Activated CD4-positive, alpha-beta T cell treated with anti-CD3 and anti-CD28 coated beads for 4 hours (primary cell): ENCODE measurements at regions not wholly inside any gene's neighbourhood (a gene's known extent, or its start where the extent isn't known, plus 50 kb on each side); places are given as distances from the start of the nearest gene placed in this dataset.

ENCODE experiments used
- DNase-seq, 2 donors: peaks; one replicate each; pipeline ENCODE4 v3.0.0-alpha.2; 2020

DNA sequence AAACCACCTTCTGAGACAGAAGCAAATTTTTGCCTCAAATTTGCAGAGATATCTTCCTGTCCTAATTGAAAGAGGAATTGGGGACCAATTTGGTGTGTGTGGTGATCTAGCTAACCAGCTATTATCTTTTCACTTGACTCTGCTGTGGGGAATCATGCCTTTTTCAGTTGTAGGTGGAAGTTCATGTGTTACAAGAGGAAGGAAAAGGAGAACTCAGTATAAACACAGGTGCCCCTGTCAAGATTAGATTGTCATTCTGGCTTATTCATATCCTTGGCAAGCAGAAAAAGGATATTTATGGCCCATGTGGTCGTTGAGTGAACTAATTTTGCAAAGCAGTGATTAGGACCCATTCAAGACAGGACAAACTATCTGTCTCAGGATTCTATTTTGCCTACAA lies 336.8 kb upstream of the SLC30A5 start:
- no peak for DNase-seq

DNA sequence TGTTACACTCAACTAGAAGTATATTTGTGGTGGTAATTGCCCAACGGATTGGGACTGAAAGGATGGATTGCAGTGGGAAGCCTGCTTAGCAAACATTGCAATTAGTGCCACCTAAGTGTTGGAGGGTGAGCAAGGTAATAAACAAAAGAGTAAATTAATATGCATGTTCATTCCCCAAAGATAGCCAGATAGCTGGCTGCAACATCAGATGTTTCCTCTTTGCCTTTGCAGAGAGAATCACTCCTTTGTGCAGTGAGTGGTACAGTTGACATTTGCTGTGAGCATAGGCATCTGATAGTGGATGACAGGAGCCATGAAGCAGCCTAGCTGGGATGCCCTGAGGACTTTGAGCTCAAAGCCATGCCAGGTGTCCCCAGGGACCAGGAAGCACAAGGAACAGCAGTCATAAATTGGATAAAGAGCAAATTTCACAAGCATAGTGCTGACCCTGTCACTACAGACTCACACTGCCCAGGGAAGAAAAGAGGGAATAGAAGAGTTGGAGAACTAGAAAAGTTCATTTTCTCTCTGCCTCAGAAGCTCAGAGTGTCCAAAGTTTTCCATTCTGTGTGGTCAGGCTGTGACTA lies 336.1 kb upstream of the SLC30A5 start:
- no peak for DNase-seq

DNA sequence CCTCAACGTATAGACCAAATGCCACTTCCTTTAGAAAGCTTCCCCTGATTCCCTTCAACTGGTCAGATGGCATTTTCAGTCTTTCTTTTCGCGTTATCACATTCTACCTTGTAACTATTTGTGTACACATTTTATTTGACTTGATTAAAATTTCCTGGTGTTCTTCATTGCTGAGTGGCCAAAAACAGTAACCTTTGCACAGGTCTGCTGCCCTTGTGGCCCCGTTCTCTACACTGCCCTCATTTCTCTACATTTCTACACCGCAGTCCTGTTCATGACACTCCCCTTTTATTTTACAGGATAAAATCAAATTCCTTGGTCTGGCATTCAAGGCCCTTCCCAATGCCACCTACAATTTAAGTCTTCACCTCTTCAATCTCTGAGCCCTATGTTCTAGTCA lies 334.2 kb upstream of the SLC30A5 start:
- DNase-seq: no peak

DNA sequence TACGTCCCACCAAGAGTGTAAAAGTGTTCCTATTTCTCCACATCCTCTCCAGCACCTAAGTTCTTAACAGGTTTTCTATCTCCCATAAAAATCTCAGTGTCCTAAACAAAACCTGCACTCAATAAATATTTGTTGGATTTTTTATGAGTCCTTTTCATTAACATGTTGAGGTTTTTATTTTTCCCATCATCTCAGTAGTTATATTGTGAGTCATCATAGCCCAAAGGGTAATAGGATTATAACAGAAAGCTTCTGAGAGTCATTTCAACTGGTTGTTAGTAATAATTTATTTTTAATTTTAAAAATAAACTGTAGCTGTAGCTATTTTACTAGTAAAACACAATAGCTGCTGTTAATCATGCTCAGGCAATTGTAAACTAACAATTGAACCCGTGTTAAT lies 331.6 kb upstream of the SLC30A5 start:
- DNase-seq: no peak

DNA sequence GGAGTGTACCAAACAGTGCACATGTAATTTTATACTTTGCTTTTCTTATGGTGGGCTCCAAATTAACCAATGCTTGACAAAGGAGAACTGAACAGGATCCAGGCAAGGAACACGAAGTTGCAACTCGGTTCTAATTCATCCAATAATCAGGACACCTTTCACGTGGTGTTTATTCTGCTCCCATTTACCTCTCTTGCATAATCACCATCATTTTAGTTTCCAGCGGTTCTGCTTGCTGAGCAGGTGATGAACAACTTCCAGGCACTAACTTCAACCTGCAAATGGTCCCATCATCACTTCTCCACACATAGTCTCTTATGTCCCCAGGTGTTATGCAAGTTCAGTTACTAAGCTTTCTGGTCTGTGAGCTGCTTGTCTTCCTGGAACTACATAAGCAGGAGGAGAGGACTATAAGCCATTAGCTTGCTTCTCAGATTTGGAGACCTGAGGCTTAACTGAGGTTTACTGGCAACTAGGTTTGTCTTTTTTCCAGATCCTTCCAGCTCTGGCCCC lies 326.8 kb upstream of the SLC30A5 start:
- no peak for DNase-seq

DNA sequence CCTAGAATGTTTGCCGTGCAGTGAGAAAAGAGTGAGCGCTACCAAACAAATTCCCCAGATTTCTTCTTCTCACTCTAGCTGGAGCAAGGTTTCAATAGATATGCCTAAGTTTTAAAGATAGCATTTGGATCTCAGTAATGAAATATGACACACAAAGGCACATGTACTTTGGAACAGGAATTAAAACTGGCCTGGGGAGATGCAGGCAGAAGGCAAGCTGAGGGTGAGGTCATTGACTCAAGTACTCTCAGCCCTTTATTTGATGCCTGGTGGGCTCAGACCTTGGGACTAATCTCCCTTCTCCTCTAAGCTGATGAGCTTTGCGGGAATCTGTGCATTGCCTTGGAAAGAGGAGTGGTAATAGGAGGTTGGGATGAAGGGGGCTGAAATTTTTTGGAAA lies 323.3 kb upstream of the SLC30A5 start:
- no peak for DNase-seq

DNA sequence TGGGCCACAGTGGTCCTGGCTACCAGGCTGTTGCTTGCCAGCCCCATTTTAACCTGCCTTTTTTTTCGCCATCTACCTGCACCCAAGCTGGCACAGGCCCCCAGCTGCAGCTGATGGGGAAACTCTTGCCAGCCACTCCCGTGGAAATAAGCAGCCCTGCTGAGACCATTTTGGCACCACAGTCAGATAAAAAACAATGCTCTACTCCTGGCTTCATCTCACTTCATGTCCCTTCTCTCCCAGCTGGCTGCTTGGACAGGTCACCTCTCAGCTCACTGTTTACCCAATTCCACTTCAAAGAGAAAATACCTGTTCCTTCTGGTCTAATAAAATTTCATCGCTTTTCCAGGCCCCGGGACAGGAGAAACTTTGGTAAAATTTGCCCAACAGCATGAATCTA lies 322.6 kb upstream of the SLC30A5 start:
- DNase-seq: no peak

DNA sequence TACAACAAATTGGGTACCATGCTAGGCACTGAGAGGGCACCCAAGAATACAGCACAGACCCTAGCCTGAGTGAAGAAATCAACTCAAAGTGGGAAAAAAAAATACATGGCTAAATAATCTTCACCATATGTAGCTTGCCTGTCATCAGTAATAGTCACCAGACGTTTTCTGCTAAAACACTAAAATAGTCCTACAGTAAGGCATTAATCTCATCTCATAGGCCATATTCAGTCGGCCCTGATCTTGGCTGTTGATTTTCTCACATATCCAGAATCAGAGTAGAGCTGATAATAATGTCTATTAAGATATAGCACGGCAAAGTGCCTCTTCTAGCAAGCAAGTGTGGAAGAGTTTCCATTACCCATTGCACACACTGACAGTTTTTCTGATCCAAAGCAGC lies 322.1 kb upstream of the SLC30A5 start:
- no peak for DNase-seq

DNA sequence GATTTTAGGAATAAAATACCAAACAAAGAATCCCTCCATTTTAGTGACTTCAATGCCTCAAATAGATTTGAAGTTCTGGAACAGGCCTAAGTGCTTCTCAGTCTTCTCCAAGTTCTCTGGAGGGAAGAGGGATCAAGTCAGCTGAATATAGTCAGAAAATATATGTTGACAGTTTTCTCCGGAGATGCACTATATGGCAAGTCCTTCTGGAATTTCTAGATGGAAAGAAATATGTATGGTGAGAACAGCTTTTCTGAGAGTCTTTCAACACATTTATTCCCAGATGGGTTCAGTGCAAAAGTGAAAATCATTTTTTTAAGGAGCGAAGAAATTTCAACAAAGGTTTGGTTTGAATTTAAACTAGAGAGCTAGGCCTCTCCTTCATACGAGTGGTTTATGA lies 317.4 kb upstream of the SLC30A5 start:
- no peak for DNase-seq

DNA sequence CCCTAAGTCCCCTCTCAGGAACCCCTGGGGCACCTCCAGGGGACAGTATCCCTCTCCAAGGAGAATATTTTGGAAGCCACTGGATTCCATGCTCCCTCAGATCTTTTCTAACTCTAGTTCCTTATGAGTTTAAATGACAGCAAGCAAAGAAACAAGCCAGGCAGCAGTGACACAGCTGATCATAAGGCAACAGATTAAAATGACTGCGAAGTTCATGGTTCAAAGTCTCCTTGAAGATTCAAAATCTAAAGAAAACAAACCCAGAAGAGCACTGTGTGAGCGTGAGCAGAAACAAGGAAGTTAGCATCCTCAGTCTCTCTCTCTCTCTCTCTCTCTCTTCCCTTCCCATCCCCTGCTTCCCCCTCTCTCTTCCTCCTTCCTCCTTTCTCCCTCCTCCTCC lies 316.7 kb upstream of the SLC30A5 start:
- DNase-seq: no peak

DNA sequence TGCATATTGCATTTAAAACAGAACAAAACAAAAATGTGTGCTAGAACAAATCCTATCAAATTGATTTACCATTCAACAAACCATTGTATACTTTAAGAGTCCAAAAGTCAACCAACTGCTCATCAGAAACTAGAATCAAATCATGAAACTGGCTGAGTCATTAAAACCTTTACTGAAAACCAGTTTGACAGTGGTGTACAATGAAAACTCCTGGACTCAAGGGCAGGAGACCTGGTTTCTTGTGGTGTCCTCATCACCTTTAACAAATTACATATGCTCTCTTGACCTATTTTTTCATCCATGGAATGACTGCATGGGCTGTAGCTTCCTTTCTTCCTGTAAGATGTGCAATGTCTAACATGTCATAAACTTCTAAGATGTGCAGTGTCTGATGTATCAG lies 315.3 kb upstream of the SLC30A5 start:
- no peak for DNase-seq

DNA sequence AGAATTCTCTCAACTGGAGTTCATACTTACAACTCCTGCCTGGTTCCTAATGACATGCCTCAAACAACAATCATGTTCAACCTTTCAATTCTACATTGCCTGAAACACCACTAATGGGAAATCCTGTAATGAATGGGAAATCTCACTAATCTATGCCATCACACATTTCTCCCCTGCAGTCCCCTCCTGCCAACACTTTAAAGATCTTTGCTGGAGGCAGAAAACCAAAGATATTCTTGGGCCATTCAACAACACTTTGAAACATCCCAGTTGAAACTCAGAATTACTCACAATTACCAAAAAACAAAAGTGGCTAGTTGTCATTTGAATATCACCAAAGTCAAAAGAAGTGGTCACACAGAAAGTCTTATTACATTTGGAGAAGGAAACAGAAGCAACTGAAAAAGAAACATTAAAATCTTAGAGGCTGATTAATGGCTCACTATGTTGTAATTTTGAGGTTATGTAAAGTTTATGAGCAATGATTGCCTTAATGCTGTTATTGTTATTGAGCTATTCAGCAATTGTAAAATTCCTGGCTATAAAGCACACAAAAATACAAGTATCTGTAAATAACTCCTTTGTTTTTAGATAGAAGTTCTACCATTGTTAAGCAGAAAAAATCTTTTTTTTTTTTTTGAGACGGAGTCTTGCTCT lies 313.4 kb upstream of the SLC30A5 start:
- no peak for DNase-seq

DNA sequence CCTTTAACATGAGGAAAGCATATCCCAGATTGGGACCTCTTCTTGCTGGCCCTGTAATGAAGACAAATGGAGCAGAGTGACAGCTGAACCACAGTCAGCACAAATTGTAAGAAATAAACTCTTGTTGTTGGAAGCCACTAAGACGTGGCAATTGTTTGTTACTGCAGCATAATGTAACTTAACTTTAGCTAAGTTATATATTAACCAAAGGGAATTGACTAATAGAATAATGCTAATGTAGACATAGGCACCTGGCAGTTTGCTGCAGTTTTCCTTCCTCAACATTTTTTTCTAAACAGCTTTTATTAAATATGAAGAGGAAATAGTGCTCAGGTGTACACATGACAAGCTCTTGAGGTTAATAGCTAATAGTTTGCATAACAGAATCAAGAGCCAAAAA lies 300.7 kb upstream of the SLC30A5 start:
- no peak for DNase-seq

DNA sequence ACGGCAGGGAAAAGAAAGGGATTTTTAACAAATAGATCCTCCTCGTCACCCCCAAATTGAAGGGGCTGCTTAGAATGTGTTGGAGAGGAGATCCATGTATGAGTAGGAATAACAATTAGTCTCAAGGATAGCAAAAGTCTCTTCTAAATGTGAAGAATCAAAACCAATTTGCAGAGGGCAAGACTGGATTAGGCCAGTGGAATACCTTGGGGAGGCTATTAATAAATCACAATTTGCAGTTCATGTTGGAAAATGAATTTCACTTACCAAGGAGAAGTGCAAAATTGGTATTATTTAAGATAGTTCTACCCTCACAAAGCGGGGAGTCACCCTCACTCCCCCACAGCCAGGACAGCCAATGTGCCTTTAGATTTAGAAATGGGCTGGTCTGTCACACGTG lies 299.8 kb upstream of the SLC30A5 start:
- no peak for DNase-seq

DNA sequence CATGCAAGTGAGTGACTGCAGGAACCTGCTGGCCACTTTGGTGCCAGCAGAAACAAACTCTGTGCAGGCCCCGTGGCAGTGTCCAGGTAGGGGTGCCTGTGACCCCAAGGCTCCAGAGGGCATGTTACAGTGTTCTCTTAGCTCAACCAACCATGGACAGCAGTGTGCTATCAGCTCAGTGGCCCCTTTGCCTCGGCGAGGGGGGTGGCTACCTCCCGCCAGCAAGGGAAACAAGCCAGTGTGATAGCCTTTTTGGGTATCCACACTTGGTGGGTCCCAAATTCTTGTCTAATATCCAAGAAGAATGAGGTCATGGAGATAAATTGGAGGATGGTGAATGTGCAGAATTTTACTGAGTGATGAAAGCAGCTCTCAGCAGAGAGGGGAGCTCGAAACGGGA lies 298.6 kb upstream of the SLC30A5 start:
- DNase-seq: no peak

DNA sequence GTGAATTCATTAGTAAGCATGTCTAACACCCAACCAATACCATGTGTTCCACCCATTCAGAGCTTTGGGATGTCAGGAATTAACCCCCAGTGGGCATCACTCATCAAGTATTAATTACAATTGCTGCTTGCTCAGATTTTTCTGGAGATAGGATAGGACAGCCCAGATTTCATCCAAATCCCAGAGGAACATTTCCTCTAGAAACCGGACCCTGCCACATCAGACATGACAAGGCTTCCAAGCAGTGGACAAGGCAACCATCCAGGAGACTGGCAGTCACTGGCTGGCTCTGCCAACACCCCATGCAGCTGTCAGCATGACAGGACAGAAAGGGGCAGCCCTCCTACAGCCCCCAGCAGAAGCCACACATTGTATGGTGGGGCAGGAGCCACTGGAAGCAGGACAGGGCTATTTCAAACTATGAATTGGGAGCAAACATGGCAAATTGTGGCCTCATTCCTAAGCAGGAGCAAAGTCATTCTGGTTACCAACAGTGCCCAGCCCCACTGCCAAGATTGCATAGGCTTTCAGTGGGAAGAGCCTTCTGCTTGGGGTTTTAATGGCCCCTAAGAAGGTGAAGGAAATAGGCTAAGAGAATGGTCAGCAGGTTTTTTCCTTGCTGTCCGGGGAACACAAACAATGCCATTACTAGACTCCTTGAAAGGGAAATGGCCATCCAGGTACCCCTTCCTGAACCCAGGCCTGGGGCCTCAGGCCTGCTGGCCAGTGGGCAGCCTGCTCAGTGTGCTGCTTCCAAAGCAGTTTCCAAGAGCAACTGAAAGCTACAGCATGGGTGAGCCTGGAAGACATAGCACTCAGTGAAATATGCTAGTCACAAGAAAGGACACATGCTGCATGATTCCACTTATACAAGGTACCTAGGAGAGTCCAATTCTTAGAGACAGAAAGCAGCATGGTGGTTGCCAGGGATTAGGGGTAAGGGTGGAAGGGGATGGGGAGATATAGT lies 294.7 kb upstream of the SLC30A5 start:
- DNase-seq: no peak

DNA sequence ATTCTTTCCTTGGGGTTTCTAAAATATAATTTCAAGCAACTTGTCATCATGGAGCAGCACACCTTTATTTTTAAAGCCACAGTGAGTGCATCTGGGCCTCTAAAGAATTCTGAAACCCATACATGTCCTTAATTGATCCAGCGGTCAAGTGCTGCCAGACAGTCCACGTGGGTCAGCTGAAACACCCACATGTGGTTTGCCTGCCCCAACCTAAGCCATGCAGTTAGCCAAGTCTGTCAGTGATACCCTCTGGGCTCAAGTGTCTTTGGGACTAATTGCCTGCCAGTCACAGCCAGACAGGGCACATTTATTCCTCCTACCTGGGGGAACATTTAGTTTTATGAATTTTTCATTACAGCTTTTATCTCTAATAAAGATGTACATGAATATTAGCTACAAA lies 291.4 kb upstream of the SLC30A5 start:
- no peak for DNase-seq

DNA sequence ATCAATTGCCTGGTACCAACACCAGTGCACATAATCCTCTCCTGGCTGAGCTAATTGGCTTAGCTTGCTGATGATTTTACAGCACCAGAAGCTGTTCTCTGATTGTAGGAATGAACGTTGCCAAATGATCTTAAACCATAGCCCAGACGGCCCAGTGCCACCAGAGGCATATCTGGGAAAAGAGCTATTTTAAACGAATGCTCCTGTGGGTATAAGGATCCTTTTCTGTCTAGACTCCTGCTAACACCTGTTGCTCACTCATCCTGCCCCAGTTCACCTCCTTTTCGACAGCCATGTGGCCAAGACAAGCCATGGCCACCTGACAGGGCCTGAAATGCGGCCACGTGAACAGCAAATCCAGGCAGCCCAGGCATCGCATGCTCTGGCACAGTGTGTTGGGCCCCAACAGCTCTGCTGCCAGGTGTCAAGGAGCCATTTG lies 289.9 kb upstream of the SLC30A5 start:
- DNase-seq: no peak

DNA sequence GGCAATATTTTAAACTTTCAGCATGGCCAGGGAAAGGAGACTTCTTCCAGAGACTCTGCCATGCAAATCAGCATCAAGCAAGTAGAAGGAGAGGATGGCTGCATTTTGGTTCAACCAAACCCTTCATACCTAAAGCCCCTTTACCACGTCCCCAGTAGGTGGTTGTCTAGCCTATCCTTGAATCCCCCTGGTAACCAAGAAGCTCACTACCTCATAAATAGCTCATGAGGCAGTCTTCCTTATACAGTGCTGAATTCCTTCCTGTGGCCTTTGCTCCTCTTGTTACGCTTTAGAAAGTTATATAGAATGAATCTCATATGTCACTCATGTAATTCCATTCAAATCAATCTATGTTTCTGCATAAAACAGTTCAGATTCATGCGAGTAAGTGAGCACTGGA lies 289.5 kb upstream of the SLC30A5 start:
- DNase-seq: no peak

DNA sequence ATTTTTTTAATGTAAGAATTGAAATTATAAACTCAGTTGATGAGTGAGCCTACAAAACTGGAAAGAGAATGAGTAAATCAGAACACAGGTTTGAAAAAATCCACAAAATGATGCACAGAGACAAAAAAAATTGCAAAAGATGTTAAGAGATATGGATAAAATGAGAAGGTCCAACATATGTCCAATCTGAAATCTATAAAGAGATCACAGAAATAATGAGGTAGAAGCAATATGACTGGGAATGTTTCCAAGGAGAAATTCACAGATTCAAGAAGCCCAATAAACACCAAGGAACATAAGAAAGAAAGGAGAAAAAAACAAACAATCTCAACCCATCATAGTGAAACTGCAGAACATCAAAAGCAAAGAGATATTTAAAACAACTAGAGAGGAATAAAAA lies 288.4 kb upstream of the SLC30A5 start:
- DNase-seq: no peak

DNA sequence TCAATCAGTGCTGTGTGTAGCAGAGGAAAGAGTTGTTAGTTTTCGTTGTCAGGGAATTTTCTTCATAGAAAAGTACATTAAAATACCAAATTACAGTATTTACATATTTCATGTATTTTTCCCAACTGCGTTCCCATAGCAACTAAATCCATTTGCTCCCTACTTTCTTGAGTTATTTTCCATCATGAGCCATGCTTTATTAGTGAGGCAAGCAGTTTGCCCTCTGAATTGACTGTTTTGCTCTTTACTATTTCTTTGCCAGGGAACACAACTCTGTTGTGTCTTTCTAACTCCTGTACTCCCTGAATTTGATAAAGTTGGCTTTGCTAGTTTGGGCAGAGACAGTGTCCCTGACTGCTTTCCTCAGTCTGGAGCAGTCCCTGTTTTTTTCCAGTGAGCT lies 276.2 kb upstream of the SLC30A5 start:
- no peak for DNase-seq

DNA sequence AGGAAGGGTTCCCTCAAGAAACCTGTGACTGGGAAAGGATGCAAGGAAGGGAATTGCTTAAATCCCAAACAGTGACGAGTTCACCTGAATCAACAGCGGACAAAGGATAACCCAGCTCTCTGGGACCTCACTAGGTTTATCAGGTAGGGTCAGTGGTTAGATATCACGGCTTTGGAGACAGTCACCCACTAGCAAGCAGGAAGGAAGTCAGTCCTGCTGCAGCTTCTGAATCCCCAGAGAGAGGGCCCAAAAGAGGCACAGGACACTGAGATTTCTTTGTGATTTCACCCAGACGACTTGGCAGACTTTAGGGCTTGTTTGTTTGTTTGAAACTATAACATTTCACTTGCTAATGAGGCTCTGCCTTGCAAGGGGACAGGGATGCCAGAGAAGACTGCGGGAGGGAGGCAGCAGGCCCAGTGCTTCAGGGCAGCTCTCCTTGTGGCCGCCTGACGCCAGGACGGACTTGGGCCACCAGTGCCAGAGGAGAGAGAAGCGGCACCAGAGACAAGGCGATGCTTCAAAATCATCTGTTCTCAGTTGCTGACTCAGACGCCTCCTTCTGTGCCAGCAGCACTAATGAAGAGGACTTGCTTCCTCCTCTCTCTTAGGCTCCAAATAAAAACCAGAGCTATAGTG lies 275.6 kb upstream of the SLC30A5 start:
- DNase-seq: no peak

DNA sequence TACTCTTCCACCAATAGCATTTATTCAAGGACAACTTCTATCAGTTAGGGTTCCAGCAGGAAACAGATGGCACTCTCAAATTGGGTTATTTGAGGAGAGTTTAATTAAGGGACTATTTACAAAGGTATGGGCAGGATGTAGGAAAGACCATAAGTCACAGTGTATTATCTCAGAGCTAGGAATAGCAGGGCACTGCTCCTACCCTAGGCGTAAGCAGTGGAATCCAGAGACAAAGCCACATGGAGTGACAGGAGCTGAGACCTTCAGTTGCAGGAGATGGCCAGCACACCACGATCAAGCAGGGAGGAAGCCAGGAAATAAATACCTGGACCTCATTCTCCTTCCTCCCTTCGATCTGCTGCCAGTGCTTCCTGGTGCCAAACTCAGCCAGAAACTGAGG lies 274.9 kb upstream of the SLC30A5 start:
- DNase-seq: no peak
